Fibroblast of lung (primary cell): ENCODE measurements at regions not wholly inside any gene's neighbourhood (a gene's known extent, or its start where the extent isn't known, plus 50 kb on each side); places are given as distances from the start of the nearest gene placed in this dataset.

Source experiments
- EZH2 ChIP-seq: IDR thresholded peaks from 2 replicates; pipeline ENCODE4 v1.5.1; 2012; ENCODE audit warnings: low read length, control low read depth, mild to moderate bottlenecking; ENCODE audit errors: missing control alignments
- TF ChIP-seq, protein P1 (sequence below), 2 donors: IDR thresholded peaks in 1 of 2; conservative IDR thresholded peaks in 1 of 2; 1 replicate in 1 of 2; 2 replicates in 1 of 2; pipeline ENCODE4 v1.5.1; 2011 to 2012; ENCODE audit warnings: low read length in 2 of 2, control low read depth in 1 of 2, inconsistent platforms in 1 of 2, low read depth in 1 of 2, mild to moderate bottlenecking in 1 of 2

DNA sequence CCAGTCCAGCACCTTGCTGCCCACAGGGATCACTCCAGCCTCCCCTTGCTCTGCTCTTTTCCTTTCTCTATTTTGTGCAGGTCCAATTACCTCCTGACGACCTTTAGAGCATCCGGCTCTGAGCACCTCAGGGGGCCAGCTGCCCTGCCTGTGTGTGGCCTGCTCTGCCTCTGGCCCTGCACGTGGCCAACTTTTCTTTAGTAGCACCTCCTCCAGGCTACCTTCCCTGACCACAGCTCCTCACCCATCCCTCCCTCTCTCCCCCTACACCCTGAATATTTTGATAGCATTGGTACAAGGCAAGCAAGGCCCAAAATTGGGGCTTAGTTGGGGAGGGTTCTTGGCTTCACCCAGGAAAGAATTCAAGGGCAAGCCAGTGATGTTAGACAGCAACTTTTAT lies 66.9 kb upstream of the PRR20G start:
- TF ChIP-seq, protein P1, sequence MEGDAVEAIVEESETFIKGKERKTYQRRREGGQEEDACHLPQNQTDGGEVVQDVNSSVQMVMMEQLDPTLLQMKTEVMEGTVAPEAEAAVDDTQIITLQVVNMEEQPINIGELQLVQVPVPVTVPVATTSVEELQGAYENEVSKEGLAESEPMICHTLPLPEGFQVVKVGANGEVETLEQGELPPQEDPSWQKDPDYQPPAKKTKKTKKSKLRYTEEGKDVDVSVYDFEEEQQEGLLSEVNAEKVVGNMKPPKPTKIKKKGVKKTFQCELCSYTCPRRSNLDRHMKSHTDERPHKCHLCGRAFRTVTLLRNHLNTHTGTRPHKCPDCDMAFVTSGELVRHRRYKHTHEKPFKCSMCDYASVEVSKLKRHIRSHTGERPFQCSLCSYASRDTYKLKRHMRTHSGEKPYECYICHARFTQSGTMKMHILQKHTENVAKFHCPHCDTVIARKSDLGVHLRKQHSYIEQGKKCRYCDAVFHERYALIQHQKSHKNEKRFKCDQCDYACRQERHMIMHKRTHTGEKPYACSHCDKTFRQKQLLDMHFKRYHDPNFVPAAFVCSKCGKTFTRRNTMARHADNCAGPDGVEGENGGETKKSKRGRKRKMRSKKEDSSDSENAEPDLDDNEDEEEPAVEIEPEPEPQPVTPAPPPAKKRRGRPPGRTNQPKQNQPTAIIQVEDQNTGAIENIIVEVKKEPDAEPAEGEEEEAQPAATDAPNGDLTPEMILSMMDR (conservative IDR thresholded peaks at IDR 0.05 in 1 of 2, IDR thresholded peaks at IDR 0.05 in 1 of 2; ENCODE audit: low read depth in 1 of 2, low read length in 2 of 2) = no peak
- no peak for TF ChIP-seq EZH2
